ENCODE measurements at regions not wholly inside any gene's neighbourhood (a gene's known extent, or its start where the extent isn't known, plus 50 kb on each side); places are given as distances from the start of the nearest gene placed in this dataset.

- TF ChIP-seq CTCF (IDR thresholded peaks at IDR 0.05) (no peak), TCF7L2 (IDR thresholded peaks at IDR 0.05; ENCODE audit: low read depth, low read length) (no peak), POLR2AphosphoS5 (IDR thresholded peaks at IDR 0.05; ENCODE audit: low read depth, low read length) (no peak)
Observed at GRCh38 chr11:57913715-57914704, 109.7 kb upstream of the OR9Q1 start.

Data from Panc1 (cell line).